IPS DF 19.7 (cell line): ENCODE measurements at regions not wholly inside any gene's neighbourhood (a gene's known extent, or its start where the extent isn't known, plus 50 kb on each side); places are given as distances from the start of the nearest gene placed in this dataset.

ENCODE experiments used
- DNase-seq: peaks from one replicate; pipeline ENCODE4 v3.0.0-alpha.2; 2013; ENCODE audit warnings: low read depth, low spot score

DNA sequence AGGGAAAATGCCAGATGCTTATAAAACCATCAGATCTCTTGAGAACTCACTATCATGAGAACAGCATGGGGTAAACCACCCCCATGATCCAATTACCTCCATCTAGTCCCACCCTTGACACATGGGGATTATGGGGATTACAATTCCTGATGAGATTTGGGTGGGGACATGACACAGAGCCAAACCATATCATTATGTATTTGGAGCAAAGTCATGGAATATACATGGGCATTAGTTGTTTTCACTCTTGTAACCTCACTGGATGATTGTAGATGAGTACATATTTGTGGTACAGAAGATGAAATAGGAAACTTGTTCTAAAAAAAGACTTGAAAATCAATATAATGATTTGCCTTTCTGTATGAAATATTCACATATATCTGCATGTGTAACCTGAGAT is 674.5 kb upstream of the BOD1L1 start:
- no peak for DNase-seq

DNA sequence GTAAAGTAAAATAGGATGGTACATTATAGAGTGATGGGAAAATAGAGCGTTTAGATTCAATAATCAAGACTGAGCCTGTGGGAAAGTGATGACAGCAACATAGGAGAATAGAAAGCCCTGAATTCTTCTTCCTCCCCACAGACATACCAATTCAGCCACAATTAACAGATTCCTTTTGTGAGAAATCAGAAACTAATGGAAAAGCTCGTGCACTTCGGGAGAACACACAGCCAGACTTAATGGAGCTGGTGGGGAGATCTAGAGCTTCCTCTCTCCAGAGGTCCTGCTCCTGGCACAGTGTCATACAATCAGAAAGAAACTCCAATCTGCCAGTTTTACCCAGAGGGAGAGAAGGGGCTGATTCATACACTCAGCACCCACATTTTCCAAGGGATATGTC is 676.3 kb upstream of the BOD1L1 start:
- DNase-seq, result no peak

- DNase-seq, result no peak
These were observed 680.7 kb upstream of the BOD1L1 start for GRCh38 chr4:14308229-14308651.

GRCh38 chr4:14309431-14309830 is 681.9 kb upstream of the BOD1L1 start:
- DNase-seq, result no peak

DNA sequence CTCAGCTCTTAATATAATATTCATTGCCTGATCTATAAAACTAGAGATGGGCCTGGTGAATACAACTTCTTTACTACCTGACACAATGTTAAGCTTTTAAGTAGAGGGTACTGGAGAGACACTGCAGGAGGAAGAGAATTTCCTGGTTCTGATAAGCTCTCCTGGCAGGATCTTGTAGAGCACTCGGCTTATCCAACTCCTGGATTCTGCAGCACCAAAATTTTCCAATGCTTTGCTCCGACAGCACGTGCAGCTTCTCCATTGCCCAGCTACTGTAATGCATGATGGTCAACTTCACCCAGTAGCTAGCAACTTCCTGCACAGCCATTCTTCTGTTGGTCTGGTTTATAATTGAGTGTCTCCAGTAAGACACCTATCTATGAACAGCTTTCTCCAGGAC is 686.2 kb upstream of the BOD1L1 start:
- no peak for DNase-seq

DNA sequence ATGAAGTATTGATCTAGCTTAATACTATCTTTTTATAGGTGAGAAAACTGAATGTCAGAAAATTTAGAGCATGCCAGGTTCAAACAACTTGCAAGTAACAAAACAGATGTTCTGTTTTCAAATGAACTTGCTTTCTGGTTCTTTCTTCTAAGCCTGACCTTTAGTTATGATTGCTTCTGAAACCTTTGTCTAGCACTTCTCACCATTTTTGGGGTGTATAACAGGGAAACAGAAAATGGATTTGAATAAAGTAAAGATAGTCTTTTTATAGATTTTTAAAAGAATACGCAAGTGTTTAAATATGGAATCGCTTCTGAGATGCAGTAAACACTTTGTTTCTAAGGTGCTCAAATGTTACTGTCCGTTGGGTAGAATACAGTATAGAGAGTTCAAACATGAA is 687.2 kb upstream of the CPEB2 start:
- DNase-seq, result no peak

- DNase-seq, result no peak
These were observed 684.9 kb upstream of the CPEB2 start for GRCh38 chr4:14317351-14317750.

DNA sequence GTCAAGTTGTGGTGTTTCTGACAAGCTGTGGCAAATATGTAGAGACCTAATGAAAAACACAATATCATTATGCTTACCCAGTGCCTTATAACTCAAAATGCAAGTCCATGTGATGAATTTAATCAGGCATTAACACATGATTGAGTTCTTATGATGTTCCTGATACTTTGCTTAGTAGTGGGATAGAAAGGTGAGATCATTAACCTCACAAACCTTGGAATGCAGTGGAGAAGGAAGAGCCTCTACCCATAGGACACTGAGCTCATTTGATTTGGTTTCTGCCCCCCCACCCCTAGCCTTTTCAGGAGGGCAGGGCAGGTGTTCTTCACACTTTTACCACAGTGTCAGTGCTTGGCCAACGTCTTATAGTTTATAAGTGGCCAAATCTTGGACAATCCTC is 683.6 kb upstream of the CPEB2 start:
- no peak for DNase-seq

DNA sequence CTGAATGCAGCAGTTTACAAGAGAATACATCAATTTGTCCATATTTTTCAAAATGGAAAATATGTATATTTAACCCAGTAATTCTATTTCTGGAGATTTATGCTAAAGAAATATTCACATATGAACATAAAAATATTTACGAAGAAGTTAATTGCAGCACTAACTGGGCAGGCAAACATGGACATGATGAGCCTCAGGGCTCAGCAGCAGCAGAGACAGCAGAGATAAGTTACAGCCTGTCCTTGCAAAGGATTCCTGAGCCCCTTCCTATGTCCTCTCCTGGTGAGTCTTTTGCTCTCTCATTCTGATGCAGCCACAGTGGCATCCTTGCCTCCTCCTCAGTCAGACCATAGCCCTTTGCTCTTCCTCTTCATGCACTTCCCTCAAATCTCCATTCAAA is 680.6 kb upstream of the CPEB2 start:
- DNase-seq, result no peak

DNA sequence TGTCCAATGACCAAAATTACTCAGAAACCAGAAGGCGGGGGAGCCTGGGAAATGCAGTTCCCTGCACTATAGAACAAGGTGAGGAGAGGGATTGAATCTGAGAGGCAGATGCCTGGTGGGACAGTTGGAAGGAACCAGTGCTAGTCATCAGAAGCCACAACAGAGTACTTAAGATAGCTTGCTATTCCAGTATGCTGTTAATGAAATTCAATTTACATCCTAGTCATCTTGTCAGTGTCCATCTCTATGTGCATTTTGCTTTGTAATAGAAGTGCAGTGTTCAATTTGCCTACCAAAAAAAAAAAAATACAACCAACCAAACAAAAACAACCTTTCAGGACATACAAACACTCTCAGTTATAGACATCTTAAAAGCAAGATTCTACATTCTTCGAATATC is 679.1 kb upstream of the CPEB2 start:
- DNase-seq, result no peak

GRCh38 chr4:14329228-14329627 is 673.1 kb upstream of the CPEB2 start:
- DNase-seq, result no peak

DNA sequence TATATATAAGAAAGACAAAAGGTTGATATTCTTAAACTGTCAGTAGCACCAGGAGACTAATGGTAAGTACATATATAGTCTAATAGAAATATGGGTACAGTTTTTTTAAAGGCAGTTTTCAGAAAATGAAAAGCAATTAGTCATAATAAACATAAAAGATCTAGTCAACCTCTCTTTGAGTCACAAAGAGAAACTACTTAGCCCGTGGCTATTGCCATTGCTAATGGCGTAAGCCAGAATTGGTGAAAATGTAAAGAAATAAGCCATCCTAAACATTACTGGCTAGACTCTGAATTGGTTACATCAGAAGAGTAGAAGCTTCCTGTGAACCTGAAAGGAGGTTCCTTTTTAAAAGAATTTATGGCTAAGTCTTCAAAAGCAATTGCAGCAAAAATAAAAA is 668.7 kb upstream of the CPEB2 start:
- DNase-seq, result no peak

GRCh38 chr4:14334166-14334565 is 668.1 kb upstream of the CPEB2 start:
- DNase-seq, result no peak

- no peak for DNase-seq
These were observed 666.4 kb upstream of the CPEB2 start for GRCh38 chr4:14335872-14336271.

GRCh38 chr4:14336656-14337055 is 665.6 kb upstream of the CPEB2 start:
- no peak for DNase-seq

GRCh38 chr4:14337892-14338584 is 664.2 kb upstream of the CPEB2 start:
- DNase-seq, result no peak

- DNase-seq, result no peak
These were observed 663.6 kb upstream of the CPEB2 start for GRCh38 chr4:14338585-14339265.

DNA sequence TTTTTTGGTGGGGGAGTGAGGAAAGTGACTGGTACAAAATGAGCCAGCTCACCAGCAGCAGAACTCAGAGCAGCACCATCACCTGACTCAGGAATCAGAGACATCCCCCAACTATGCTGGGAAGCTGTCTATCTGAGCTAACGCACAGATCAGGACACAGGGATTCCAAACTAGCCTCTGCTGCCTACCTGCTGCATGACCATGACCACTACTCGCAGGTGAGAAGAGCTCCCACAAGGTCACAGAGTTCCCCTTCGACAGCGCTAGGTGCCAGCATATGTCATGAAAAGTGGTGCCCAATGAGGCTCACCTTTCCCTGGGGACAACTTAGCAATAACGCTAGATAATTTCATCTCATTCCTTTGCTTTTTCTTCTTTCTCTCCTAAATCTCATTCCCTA is 662.6 kb upstream of the CPEB2 start:
- no peak for DNase-seq

- no peak for DNase-seq
These were observed 662.0 kb upstream of the CPEB2 start for GRCh38 chr4:14340321-14340720.

DNA sequence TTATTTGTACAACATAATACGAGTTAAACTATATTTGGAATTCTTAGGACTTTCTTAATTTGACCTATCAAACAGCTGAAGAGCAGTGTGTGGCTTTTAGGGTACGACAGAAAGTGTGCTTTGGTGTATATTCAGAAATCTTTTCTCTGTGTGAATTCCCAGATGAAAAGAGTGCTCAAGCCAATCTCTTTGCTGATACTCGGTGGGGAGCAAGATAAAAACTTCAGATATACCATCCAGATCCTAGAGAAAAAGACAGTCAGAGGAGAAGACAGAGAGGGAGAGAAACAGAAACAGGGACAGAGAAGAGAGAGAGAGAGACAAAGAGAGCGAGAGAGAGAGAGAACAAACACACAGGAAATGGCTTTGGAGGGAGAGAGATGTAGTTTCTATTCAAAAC is 658.3 kb upstream of the CPEB2 start:
- DNase-seq, result no peak

DNA sequence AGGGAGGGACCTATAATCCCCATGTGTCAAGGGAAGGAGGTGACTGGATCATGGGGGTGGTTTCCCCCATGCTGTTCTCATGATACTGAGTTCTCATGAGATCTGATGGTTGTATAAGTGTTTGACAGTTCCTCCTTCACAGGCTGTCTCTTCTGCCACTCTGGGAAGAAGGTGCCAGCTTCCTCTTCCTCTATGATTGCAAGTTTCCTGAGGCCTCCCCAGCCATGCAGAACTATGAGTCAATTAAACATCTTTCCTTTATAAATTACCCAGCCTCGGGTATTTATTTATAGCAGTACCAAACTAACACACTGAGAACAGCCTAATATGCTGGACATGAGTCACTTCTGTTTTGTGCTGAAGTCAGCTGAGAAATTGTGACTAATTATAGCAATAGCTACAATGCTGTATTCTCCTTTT is 656.9 kb upstream of the CPEB2 start:
- no peak for DNase-seq

GRCh38 chr4:14347526-14347925 is 654.8 kb upstream of the CPEB2 start:
- no peak for DNase-seq

DNA sequence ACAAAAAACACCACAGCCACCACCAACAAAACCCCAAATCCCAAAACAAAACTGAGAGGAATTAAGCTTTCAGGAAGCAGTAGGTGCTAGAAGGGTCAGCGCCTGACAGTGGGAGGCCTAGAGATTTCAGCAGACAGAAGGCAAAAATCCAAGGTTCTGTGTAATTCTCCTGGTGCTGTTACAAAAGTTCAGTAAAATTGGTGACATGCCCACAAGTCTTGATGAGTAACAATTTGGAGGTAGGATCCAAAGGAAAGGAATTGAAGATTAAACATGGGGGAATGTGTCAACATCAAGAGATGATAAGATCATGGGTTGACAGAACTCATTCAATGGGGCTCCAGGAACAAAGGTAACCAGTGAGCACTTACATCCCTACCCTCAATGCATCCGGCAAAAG is 653.8 kb upstream of the CPEB2 start:
- no peak for DNase-seq
